Gastroesophageal sphincter (tissue), 4 donors: ENCODE measurements at regions not wholly inside any gene's neighbourhood (a gene's known extent, or its start where the extent isn't known, plus 50 kb on each side); places are given as distances from the start of the nearest gene placed in this dataset.

ENCODE experiments used
- ATAC-seq: fragments of 150-250 bp; one replicate; pipeline ENCODE4 v1.9.1; 2016; ENCODE audit warnings: mild to moderate bottlenecking, moderate library complexity
- H3K27ac ChIP-seq, 4 donors: fragments of 200-600 bp; sonication (generic) in 3 of 4; 1 replicate in 3 of 4; 2 replicates in 1 of 4; pipeline ENCODE4 v1.5.1; 2016 to 2019
- H3K27me3 ChIP-seq: fragments of 200-600 bp; sonication (generic); one replicate; pipeline ENCODE4 v1.5.1; 2019
- H3K36me3 ChIP-seq, 2 donors: fragments of 200-600 bp; sonication (generic); one replicate each; pipeline ENCODE4 v1.5.1; 2019; ENCODE audit warnings: control low read depth in 1 of 2
- H3K4me1 ChIP-seq, 3 donors: fragments of 200-600 bp; sonication (generic); 1 replicate in 2 of 3; 2 replicates in 1 of 3; pipeline ENCODE4 v1.5.1; 2016 to 2019; ENCODE audit warnings: control low read depth in 2 of 3
- H3K4me3 ChIP-seq, 2 donors: fragments of 200-600 bp; sonication (generic); one replicate each; pipeline ENCODE4 v1.5.1; 2019; ENCODE audit warnings: mild to moderate bottlenecking in 1 of 2, moderate library complexity in 1 of 2
- H3K9me3 ChIP-seq, 3 donors: fragments of 200-600 bp; sonication (generic); one replicate each; pipeline ENCODE4 v1.5.1; 2017 to 2019; ENCODE audit warnings: control low read depth in 2 of 3
- EP300 ChIP-seq: sonication (generic); formaldehyde crosslinking; IDR thresholded peaks from one replicate; pipeline ENCODE4 v1.6.1; 2017; ENCODE audit warnings: antibody characterized with exemption, mild to moderate bottlenecking
- POLR2A ChIP-seq, 2 donors: fragments of 450-650 bp; IDR thresholded peaks; one replicate each; pipeline ENCODE4 v1.6.1; 2017; ENCODE audit warnings: antibody characterized with exemption in 2 of 2, mild to moderate bottlenecking in 2 of 2, moderate library complexity in 1 of 2
- POLR2AphosphoS5 ChIP-seq: sonication (generic); formaldehyde crosslinking; IDR thresholded peaks from one replicate; pipeline ENCODE4 v1.6.1; 2017; ENCODE audit warnings: antibody characterized with exemption
- WGBS, 2 donors: methylation state at CpG; one replicate each; pipeline ENCODE4 v1.1.5; 2018; ENCODE audit warnings: low coverage in 1 of 2; 5-methylcytosine and 5-hydroxymethylcytosine counted together
- TF ChIP-seq, protein P1 (sequence below), 4 experiments: fragments of 200-600 bp in 2 of 4; fragments of 450-650 bp in 2 of 4; sonication (generic) in 1 of 4; IDR thresholded peaks; one replicate each; pipeline ENCODE4 v1.5.1; 2017 to 2019; ENCODE audit warnings: antibody characterized with exemption in 4 of 4, mild to moderate bottlenecking in 2 of 4, moderate library complexity in 2 of 4

DNA sequence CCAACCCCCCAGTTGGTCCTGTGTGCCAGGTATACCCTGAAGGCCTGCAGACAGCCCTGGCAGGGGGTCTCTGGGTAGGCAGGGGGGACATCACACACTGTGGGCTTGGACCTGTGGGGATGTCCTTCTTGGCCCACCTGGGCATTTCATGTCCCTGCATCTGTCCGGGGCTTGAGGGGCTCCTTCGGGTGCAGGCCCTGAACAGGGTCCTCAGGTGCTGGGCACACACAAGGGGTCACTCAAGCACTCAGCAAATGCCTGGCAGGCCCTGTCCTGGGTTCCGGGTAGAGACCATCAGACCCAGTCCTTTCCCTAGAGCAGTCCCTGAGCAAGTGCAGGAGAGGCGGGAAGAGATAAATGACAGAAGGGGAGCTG is 70.5 kb upstream of the WNT11 start:
- Histone ChIP-seq H3K27ac (no peak overlapping the region), H3K4me1 (no peaks in the 10 kb centered on the region), H3K27me3 (no peaks in the 10 kb centered on the region), H3K36me3 (no peaks in the 10 kb centered on the region), H3K9me3 (peaks cover 0 to 17% (median 0%) of the 10 kb centered on the region in 3 donors), H3K4me3 (no peak overlapping the region)
- no peak for ATAC-seq
- TF ChIP-seq, protein P1, sequence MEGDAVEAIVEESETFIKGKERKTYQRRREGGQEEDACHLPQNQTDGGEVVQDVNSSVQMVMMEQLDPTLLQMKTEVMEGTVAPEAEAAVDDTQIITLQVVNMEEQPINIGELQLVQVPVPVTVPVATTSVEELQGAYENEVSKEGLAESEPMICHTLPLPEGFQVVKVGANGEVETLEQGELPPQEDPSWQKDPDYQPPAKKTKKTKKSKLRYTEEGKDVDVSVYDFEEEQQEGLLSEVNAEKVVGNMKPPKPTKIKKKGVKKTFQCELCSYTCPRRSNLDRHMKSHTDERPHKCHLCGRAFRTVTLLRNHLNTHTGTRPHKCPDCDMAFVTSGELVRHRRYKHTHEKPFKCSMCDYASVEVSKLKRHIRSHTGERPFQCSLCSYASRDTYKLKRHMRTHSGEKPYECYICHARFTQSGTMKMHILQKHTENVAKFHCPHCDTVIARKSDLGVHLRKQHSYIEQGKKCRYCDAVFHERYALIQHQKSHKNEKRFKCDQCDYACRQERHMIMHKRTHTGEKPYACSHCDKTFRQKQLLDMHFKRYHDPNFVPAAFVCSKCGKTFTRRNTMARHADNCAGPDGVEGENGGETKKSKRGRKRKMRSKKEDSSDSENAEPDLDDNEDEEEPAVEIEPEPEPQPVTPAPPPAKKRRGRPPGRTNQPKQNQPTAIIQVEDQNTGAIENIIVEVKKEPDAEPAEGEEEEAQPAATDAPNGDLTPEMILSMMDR (IDR thresholded peaks at IDR 0.05) = no peak
- TF ChIP-seq POLR2A (IDR thresholded peaks at IDR 0.05) = no peak
- WGBS, 2 donors = no CpG with 5 or more reads among the region's 4 CpGs

DNA sequence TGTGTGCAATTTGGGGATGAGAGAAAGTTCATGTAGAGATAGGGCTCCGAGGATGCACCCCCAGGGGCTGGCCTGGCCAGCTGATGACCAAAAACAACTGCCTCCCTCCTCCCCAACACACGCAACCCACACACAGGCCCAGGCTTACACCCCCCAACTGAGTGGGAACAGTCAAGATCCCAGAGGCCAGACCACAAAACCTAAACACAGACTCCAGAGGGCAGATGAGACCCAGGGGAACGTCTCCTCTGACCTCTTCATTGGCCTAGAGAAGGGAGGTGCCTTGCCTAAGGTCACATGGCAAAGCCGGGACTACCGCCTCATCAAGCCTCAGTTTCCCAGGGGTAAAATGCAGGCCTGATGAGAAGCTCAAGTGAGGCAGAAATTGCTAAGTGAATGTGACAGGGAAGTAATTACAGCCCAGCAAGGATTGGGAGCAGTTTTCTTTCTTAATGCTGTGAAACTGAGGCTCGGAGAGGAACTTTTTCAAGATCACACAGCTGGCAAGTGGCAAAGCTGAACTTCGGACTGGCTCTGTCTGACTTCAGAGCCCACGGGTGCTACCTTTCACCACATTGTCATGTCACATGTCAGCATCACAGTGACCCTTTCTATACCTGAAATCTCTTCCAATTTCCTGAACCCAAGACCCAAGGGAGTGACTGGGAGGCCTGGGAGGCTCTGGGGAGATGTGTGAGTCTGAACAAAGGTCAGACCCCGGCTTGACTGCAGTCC is 69.9 kb upstream of the WNT11 start:
- Histone ChIP-seq H3K4me3 (no peak overlapping the region), H3K36me3 (no peaks in the 10 kb centered on the region), H3K4me1 (no peaks in the 10 kb centered on the region), H3K9me3 (peaks cover 0 to 17% (median 0%) of the 10 kb centered on the region in 3 donors), H3K27ac (no peak overlapping the region), H3K27me3 (no peaks in the 10 kb centered on the region)
- whole genome bisulfite sequencing, 2 donors = 88 to 100% methylated on average over 1 to 5 of the region's 9 CpGs
- no peak for ATAC-seq
- TF ChIP-seq POLR2AphosphoS5 = no peak
- no peak for TF ChIP-seq EP300
- TF ChIP-seq, protein P1 (IDR thresholded peaks at IDR 0.05) = no peak
- TF ChIP-seq POLR2A (IDR thresholded peaks at IDR 0.05) = no peak

- Histone ChIP-seq H3K27ac (no peak overlapping the region), H3K27me3 (no peaks in the 10 kb centered on the region), H3K4me1 (peaks cover 0 to 2% (median 1%) of the 10 kb centered on the region in 3 donors), H3K36me3 (no peaks in the 10 kb centered on the region), H3K4me3 (no peak overlapping the region), H3K9me3 (peaks cover 0 to 17% (median 0%) of the 10 kb centered on the region in 3 donors)
- no peak for ATAC-seq
- TF ChIP-seq EP300 (no peak), POLR2A (IDR thresholded peaks at IDR 0.05) (no peak), POLR2AphosphoS5 (no peak)
- TF ChIP-seq, protein P1 (IDR thresholded peaks at IDR 0.05) = no peak
- WGBS, 2 donors = 100% methylated on average over 1 of the region's 7 CpGs; no CpG with 5 or more reads in 1 of the 2 donors
These were observed 69.1 kb upstream of the WNT11 start for GRCh38 chr11:76275446-76275845.

GRCh38 chr11:76271068-76271467 is 64.8 kb upstream of the WNT11 start:
- Histone ChIP-seq H3K9me3 (peaks cover 0 to 17% (median 0%) of the 10 kb centered on the region in 3 donors), H3K4me1 (peaks cover 0 to 37% (median 19%) of the 10 kb centered on the region in 3 donors), H3K4me3 (no peak overlapping the region), H3K27me3 (no peaks in the 10 kb centered on the region), H3K36me3 (no peaks in the 10 kb centered on the region), H3K27ac (no peak overlapping the region)
- ATAC-seq = no peak
- 29 to 87% methylated on average over 1 to 7 of the region's 9 CpGs for WGBS, 2 donors
- TF ChIP-seq EP300 = no peak
- TF ChIP-seq, protein P1 (IDR thresholded peaks at IDR 0.05) = no peak

GRCh38 chr11:76270389-76270788 is 64.1 kb upstream of the WNT11 start:
- Histone ChIP-seq H3K4me1 (peaks cover 0 to 44% (median 25%) of the 10 kb centered on the region in 3 donors), H3K27me3 (no peaks in the 10 kb centered on the region), H3K4me3 (no peak overlapping the region), H3K36me3 (no peaks in the 10 kb centered on the region), H3K9me3 (peaks cover 0 to 17% (median 0%) of the 10 kb centered on the region in 3 donors), H3K27ac (peak overlapping the region in 3 of 4 donors; percentile 65 to 72 (median 68))
- TF ChIP-seq, protein P1 (IDR thresholded peaks at IDR 0.05) = no peak
- TF ChIP-seq POLR2AphosphoS5 = peak; percentile 53
- TF ChIP-seq POLR2A (IDR thresholded peaks at IDR 0.05) = no peak
- TF ChIP-seq EP300 = no peak
- ATAC-seq = peak; percentile 29
- 77% methylated on average over 1 of the region's 1 CpG; no CpG with 5 or more reads in 1 of the 2 donors for WGBS, 2 donors
